Liver (tissue), 8 donors: ENCODE measurements at regions not wholly inside any gene's neighbourhood (a gene's known extent, or its start where the extent isn't known, plus 50 kb on each side); places are given as distances from the start of the nearest gene placed in this dataset.

Source experiments
- DNase-seq: peaks from one replicate; pipeline ENCODE4 v3.0.0-alpha.2; 2017; ENCODE audit warnings: low spot score
- H3K27ac ChIP-seq, 2 donors: one replicate each; pipeline ENCODE4 v1.7.0; 2013; ENCODE audit warnings: inconsistent platforms in 2 of 2, low read length in 2 of 2, control low read depth in 1 of 2, low read depth in 1 of 2, mild to moderate bottlenecking in 1 of 2
- H3K27me3 ChIP-seq, 4 donors: one replicate each; pipeline versions ENCODE4 v1.6.1 to v1.7.0; 2013; ENCODE audit warnings: low read length in 3 of 4, inconsistent platforms in 1 of 4, mild to moderate bottlenecking in 1 of 4, moderate library complexity in 1 of 4; ENCODE audit not compliant: control insufficient read depth in 4 of 4, insufficient read depth in 4 of 4
- H3K36me3 ChIP-seq, 4 donors: one replicate each; pipeline versions ENCODE4 v1.6.1 to v1.7.0; 2013; ENCODE audit warnings: low read length in 3 of 4, mild to moderate bottlenecking in 3 of 4, low read depth in 1 of 4, moderate library complexity in 1 of 4; ENCODE audit not compliant: control insufficient read depth in 4 of 4, insufficient read depth in 3 of 4
- H3K4me1 ChIP-seq, 4 donors: one replicate each; pipeline versions ENCODE4 v1.6.1 to v1.7.0; 2013; ENCODE audit warnings: low read length in 3 of 4, mild to moderate bottlenecking in 3 of 4, moderate library complexity in 1 of 4; ENCODE audit not compliant: control insufficient read depth in 4 of 4, insufficient read depth in 4 of 4
- H3K4me3 ChIP-seq, 3 donors: one replicate each; pipeline versions ENCODE4 v1.6.1 to v1.7.0; 2013; ENCODE audit warnings: low read length in 3 of 3, control low read depth in 1 of 3, low read depth in 1 of 3, mild to moderate bottlenecking in 1 of 3
- H3K9ac ChIP-seq, 2 donors: one replicate each; pipeline ENCODE4 v1.7.0; 2013; ENCODE audit warnings: low read length in 2 of 2, mild to moderate bottlenecking in 2 of 2, moderate library complexity in 2 of 2, control low read depth in 1 of 2, low read depth in 1 of 2
- H3K9me3 ChIP-seq, 4 donors: one replicate each; pipeline versions ENCODE4 v1.6.1 to v1.7.0; 2013; ENCODE audit warnings: low read length in 3 of 4; ENCODE audit not compliant: control insufficient read depth in 4 of 4
- ATF3 ChIP-seq: IDR thresholded peaks from 2 replicates; pipeline ENCODE4 v1.6.1; 2016; ENCODE audit warnings: antibody characterized with exemption
- CTCF ChIP-seq: fragments of 150-350 bp; IDR thresholded peaks from 2 replicates; pipeline ENCODE4 v1.5.1; 2017; ENCODE audit warnings: improper control_type of control experiment, low read depth, low read length; ENCODE audit not compliant: missing input control
- EGR1 ChIP-seq, 2 donors: IDR thresholded peaks; 2 replicates each; pipeline ENCODE4 v1.6.1; 2016 to 2018; ENCODE audit warnings: antibody characterized with exemption in 2 of 2, low read depth in 2 of 2
- FOXA1 ChIP-seq: IDR thresholded peaks from 2 replicates; pipeline ENCODE4 v1.6.1; 2016; ENCODE audit warnings: antibody characterized with exemption
- FOXA2 ChIP-seq: IDR thresholded peaks from 2 replicates; pipeline ENCODE4 v1.6.1; 2016; ENCODE audit warnings: antibody characterized with exemption
- GABPA ChIP-seq, 2 donors: IDR thresholded peaks in 1 of 2; conservative IDR thresholded peaks in 1 of 2; 2 replicates each; pipeline ENCODE4 v1.6.1; 2016; ENCODE audit warnings: antibody characterized with exemption in 2 of 2, mild to moderate bottlenecking in 1 of 2, moderate library complexity in 1 of 2
- HNF4A ChIP-seq, 2 donors: conservative IDR thresholded peaks; 2 replicates each; pipeline ENCODE4 v1.6.1; 2016; ENCODE audit warnings: antibody characterized with exemption in 2 of 2, mild to moderate bottlenecking in 2 of 2
- HNF4G ChIP-seq: IDR thresholded peaks from 2 replicates; pipeline ENCODE4 v1.6.1; 2016; ENCODE audit warnings: antibody characterized with exemption
- JUND ChIP-seq, 2 donors: IDR thresholded peaks; 2 replicates each; pipeline ENCODE4 v1.6.1; 2016; ENCODE audit warnings: antibody characterized with exemption in 2 of 2
- MAX ChIP-seq: IDR thresholded peaks from 2 replicates; pipeline ENCODE4 v1.6.1; 2016; ENCODE audit warnings: antibody characterized with exemption
- NR2F2 ChIP-seq: IDR thresholded peaks from 2 replicates; pipeline ENCODE4 v1.6.1; 2016; ENCODE audit warnings: antibody characterized with exemption
- RAD21 ChIP-seq, 2 donors: IDR thresholded peaks; 2 replicates each; pipeline ENCODE4 v1.6.1; 2016; ENCODE audit warnings: antibody characterized with exemption in 2 of 2, mild to moderate bottlenecking in 2 of 2
- RXRA ChIP-seq, 2 donors: IDR thresholded peaks; 2 replicates each; pipeline ENCODE4 v1.6.1; 2017 to 2018; ENCODE audit warnings: antibody characterized with exemption in 2 of 2, mild to moderate bottlenecking in 1 of 2
- SP1 ChIP-seq: IDR thresholded peaks from 2 replicates; pipeline ENCODE4 v1.6.1; 2018; ENCODE audit warnings: antibody characterized with exemption, mild to moderate bottlenecking
- TAF1 ChIP-seq: conservative IDR thresholded peaks from 2 replicates; pipeline ENCODE4 v1.6.1; 2016; ENCODE audit warnings: antibody characterized with exemption, mild to moderate bottlenecking
- YY1 ChIP-seq: IDR thresholded peaks from 2 replicates; pipeline ENCODE4 v1.6.1; 2016; ENCODE audit warnings: antibody characterized with exemption, mild to moderate bottlenecking
- ZBTB33 ChIP-seq: IDR thresholded peaks from 2 replicates; pipeline ENCODE4 v1.6.1; 2016; ENCODE audit warnings: antibody characterized with exemption
- WGBS: extraction: QIAGEN DNeasy Blood & Tissue Kit; methylation state at CpG from one replicate; pipeline ENCODE4 v1.1.7; 2013; 5-methylcytosine and 5-hydroxymethylcytosine counted together
- donor health status: healthy.
- donor health status: healthy.
- donor health status: healthy.
- donor health status: healthy.
- donor health status: healthy.

- no peak overlapping the region for H3K9ac ChIP-seq
- no peaks in the 10 kb centered on the region for H3K27me3 ChIP-seq
- WGBS: 29% methylated on average over 1 of the region's 1 CpG
- H3K4me3 ChIP-seq: no peak overlapping the region
- peak overlapping the region in 1 of 2 donors; percentile 24 for H3K27ac ChIP-seq
- H3K4me1 ChIP-seq: peaks cover 0 to 9% (median 5%) of the 10 kb centered on the region in 4 donors
- DNase-seq: no peak
- H3K9me3 ChIP-seq: no peaks in the 10 kb centered on the region
- H3K36me3 ChIP-seq: no peaks in the 10 kb centered on the region
- TF ChIP-seq HNF4A (conservative IDR thresholded peaks at IDR 0.05): peak; percentile 35 to 80
- TF ChIP-seq FOXA1: peak; percentile 64
- TF ChIP-seq JUND (IDR thresholded peaks at IDR 0.05): peak in 1 of 2 donors; percentile 18
- peak; percentile 89 for TF ChIP-seq FOXA2
- TF ChIP-seq YY1: peak; percentile 42
- TF ChIP-seq RXRA (IDR thresholded peaks at IDR 0.05): peak; percentile 19 to 82
- peak; percentile 21 for TF ChIP-seq ZBTB33
- TF ChIP-seq EGR1 (IDR thresholded peaks at IDR 0.05; ENCODE audit: low read depth in 2 of 2): no peak
- TF ChIP-seq ATF3: no peak
- no peak for TF ChIP-seq NR2F2
- peak in 1 of 2 donors; percentile 32 for TF ChIP-seq GABPA (IDR thresholded peaks at IDR 0.05 in 1 of 2, conservative IDR thresholded peaks at IDR 0.05 in 1 of 2)
- TF ChIP-seq RAD21 (IDR thresholded peaks at IDR 0.05): peak in 1 of 2 donors; percentile 52
- peak; percentile 70 for TF ChIP-seq MAX
These were observed 428.4 kb upstream of the CDH5 start for GRCh38 chr16:65938083-65938482.

- no peak overlapping the region for H3K27ac ChIP-seq
- no peak overlapping the region for H3K9ac ChIP-seq
- DNase-seq: no peak
- H3K9me3 ChIP-seq: no peaks in the 10 kb centered on the region
- peaks cover 0 to 9% (median 5%) of the 10 kb centered on the region in 4 donors for H3K4me1 ChIP-seq
- H3K27me3 ChIP-seq: no peaks in the 10 kb centered on the region
- no peak overlapping the region for H3K4me3 ChIP-seq
- TF ChIP-seq ATF3: no peak
- no peak for TF ChIP-seq NR2F2
- TF ChIP-seq YY1: no peak
- no peak for TF ChIP-seq GABPA (IDR thresholded peaks at IDR 0.05 in 1 of 2, conservative IDR thresholded peaks at IDR 0.05 in 1 of 2)
- no peak for TF ChIP-seq MAX
- no peak for TF ChIP-seq TAF1
- no peak for TF ChIP-seq EGR1 (IDR thresholded peaks at IDR 0.05; ENCODE audit: low read depth in 2 of 2)
- TF ChIP-seq RXRA (IDR thresholded peaks at IDR 0.05): no peak
- TF ChIP-seq JUND (IDR thresholded peaks at IDR 0.05): no peak
- no peak for TF ChIP-seq RAD21 (IDR thresholded peaks at IDR 0.05)
- TF ChIP-seq HNF4G: no peak
- no peak for TF ChIP-seq SP1
- H3K36me3 ChIP-seq: no peaks in the 10 kb centered on the region
- WGBS: 84% methylated on average over 1 of the region's 1 CpG
These were observed 429.0 kb upstream of the CDH5 start for GRCh38 chr16:65937455-65937854.

GRCh38 chr16:65936096-65936495 lies 430.4 kb upstream of the CDH5 start:
- Histone ChIP-seq H3K4me3 (no peak overlapping the region), H3K9me3 (no peaks in the 10 kb centered on the region), H3K36me3 (no peaks in the 10 kb centered on the region), H3K4me1 (peaks cover 0 to 9% (median 5%) of the 10 kb centered on the region in 4 donors), H3K27me3 (no peaks in the 10 kb centered on the region), H3K27ac (no peak overlapping the region), H3K9ac (no peak overlapping the region)
- 84% methylated on average over 2 of the region's 2 CpGs for WGBS
- TF ChIP-seq CTCF (no peak), ATF3 (no peak), ZBTB33 (no peak), HNF4G (no peak), NR2F2 (no peak), RAD21 (IDR thresholded peaks at IDR 0.05) (no peak), FOXA2 (no peak), GABPA (IDR thresholded peaks at IDR 0.05 in 1 of 2, conservative IDR thresholded peaks at IDR 0.05 in 1 of 2) (no peak), JUND (IDR thresholded peaks at IDR 0.05) (no peak), MAX (no peak), FOXA1 (no peak), EGR1 (IDR thresholded peaks at IDR 0.05; ENCODE audit: low read depth in 2 of 2) (no peak), HNF4A (conservative IDR thresholded peaks at IDR 0.05) (no peak), YY1 (no peak)
- no peak for DNase-seq
